GM10266 (cell line): ENCODE measurements at regions not wholly inside any gene's neighbourhood (a gene's known extent, or its start where the extent isn't known, plus 50 kb on each side); places are given as distances from the start of the nearest gene placed in this dataset.
"Not testable (repeated sequence)": the region's sequence is repeated elsewhere in the genome, so short reads cannot be mapped to it uniquely, and the experiment has no call there.

Experiments used
- DNase-seq: peaks from one replicate; pipeline ENCODE4 v3.0.0; 2012; ENCODE audit errors: extremely low spot score
- CTCF ChIP-seq: IDR thresholded peaks from 2 replicates; pipeline ENCODE4 v1.5.1; 2012; ENCODE audit warnings: mild to moderate bottlenecking, low read depth; ENCODE audit not compliant: control insufficient read depth, insufficient read depth; ENCODE audit errors: missing control alignments

DNA sequence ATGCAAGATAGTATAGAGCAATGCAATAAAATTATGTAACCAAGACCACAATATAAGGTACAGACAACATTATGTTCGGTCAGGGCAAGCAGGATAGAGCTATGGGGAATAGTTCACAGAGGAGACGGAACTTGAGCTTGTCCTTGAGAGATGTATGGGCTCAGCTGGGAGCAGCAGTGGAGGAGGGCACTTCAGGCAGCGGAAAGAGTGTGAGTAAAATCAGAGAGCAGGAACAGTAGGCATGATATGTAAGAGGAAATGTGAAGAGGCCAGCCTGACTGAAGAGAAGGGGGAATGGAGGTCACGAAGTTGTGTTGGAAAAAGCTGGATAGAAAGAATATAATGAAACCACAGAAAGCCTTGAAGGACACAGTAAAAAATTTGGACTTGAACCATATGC lies 217.2 kb upstream of the NOCT start:
- DNase-seq: no peak
- TF ChIP-seq CTCF: no peak

- no peak for DNase-seq
- TF ChIP-seq CTCF: no peak
These were observed 217.9 kb upstream of the NOCT start for GRCh38 chr4:138797646-138798045.

GRCh38 chr4:138796761-138797160 lies 218.8 kb upstream of the NOCT start:
- DNase-seq: no peak
- no peak for TF ChIP-seq CTCF

DNA sequence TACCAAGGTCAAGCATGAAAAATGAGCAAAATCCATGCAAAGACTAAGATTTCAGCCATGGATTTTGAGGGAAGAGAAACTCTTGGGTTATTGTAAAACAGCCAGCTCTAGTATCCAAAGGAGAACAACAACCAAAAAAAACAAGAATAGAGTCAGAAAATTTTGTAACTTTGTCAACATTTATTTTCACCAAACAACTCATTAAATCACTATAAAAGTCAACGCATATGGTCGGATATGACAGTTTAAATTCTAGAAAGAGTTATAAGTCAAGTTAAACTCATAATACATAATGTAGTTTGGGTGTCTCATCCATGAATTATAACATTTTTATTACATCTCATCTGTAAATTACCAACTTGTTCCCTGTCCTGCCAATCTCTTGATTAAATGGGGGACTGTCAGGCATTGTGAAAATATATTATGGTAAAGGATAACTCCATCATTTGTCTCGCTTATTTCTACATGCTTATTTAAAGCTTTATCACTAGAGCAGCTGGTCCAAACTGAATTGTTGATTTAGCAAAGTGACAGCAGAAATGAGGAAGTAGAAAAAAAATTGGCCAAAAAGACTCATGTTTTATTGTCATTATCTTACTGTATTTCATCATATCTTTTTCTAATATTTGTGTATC lies 224.8 kb upstream of the NOCT start:
- no peak for DNase-seq
- TF ChIP-seq CTCF: no peak

DNA sequence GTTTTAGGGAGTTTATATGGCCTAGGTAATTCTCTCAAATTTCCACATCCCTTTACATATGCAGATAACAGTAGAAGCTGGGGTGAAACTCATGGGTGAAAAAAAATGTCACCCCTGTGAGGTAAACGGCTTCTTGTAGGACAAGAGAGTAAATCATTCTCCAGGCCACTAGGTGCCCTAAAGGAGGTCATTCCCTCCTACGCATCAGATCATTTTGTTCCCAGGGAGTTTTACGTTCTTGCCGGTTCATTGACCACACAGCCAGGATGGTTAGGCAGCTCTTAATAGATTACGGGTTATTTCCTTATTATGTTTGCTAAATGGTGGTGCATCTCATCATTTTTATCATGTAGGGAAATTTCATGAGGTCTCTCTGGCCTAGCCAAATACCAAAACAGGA lies 225.8 kb upstream of the NOCT start:
- DNase-seq: no peak
- TF ChIP-seq CTCF: no peak

DNA sequence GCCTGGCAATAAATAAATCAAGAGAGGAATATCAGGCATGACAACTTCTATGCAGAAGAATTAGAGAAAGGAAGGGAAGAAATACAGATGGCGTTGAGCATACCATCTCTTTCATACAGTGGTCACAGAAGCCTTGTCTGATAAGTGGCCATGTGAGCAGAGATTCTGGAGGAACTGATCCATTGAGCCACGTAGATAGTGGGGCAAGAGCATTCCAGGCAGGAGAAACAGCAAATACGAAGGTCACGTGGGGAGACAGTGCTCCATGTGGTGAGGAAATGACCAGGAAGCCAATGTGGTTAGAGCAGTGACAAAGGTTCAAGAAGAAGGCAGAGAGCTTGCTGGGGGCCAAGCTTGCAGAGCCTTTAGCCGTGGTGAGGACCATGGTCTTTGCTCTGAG lies 226.7 kb upstream of the NOCT start:
- DNase-seq: no peak
- TF ChIP-seq CTCF: no peak

GRCh38 chr4:138788267-138788790 lies 227.3 kb upstream of the NOCT start:
- TF ChIP-seq CTCF: no peak
- no peak for DNase-seq

GRCh38 chr4:138779761-138780160 lies 235.8 kb upstream of the NOCT start:
- DNase-seq: not testable (repeated sequence)
